HG02981 (cell line): ENCODE measurements at regions not wholly inside any gene's neighbourhood (a gene's known extent, or its start where the extent isn't known, plus 50 kb on each side); places are given as distances from the start of the nearest gene placed in this dataset.
"Not testable (repeated sequence)": the region's sequence is repeated elsewhere in the genome, so short reads cannot be mapped to it uniquely, and the experiment has no call there.

Experiments
- ATAC-seq: cut with Tn5 transposase; IDR thresholded peaks from one replicate; pipeline ENCODE4 v1.9.1; 2021; ENCODE audit warnings: mild to moderate bottlenecking, moderate library complexity; ENCODE audit not compliant: unreplicated experiment

DNA sequence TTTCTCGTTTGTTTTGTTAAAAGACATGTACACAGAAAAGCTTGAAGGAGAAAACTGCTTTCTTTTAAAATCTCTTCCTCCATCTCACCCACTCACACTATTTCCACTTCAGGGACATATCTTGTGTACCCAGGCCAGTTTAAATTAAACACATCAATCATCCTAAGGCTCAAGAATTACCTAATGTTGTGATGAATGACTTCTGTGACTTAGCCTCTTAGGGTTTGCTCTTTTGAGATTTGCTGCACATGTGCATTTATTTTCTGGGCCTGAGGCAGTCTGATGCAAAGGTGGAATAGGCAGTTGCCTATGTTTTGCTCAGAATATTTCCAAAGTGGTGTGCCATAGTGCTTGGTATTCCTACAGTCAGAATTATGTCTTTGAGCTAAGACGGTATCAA lies 439.9 kb upstream of the CHD1 start:
- ATAC-seq, result no peak

DNA sequence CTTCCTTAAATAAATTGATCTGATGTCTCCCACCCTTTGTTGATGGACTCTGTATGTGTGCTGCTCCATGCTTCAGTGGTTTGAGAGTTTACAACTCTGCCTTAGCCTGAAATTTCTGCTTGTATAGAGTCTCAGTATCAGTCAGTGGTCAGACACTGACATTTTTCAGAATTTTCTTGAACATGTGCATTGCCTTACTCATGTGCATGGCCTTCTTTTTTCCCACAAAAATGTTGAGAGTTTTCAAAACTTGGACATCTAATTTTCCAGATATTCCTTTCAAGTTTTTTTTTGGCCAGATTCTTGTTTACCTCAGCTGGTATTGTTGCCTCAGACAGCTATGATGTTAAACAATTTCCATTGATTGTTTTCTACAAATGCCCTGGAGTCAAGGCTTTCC lies 427.1 kb upstream of the CHD1 start:
- no peak for ATAC-seq

DNA sequence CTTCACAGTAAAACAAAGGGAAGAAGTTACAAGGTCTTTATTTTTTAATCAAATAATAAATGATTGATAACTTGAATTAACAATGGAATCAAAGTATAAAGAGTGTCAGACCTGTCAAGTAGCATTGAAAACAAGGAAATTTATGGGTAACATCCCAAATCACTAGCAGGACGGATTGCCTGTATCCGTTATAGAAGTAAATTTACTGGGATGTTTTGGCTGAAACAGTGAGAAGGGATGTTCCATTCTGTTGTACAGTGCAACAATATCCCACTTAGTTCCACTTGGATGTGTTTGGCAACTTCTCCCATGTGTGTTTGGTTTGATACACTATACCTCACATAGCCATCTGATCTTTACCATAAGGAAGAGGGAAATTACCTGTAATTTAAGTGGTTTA lies 421.0 kb upstream of the CHD1 start:
- ATAC-seq, result no peak

DNA sequence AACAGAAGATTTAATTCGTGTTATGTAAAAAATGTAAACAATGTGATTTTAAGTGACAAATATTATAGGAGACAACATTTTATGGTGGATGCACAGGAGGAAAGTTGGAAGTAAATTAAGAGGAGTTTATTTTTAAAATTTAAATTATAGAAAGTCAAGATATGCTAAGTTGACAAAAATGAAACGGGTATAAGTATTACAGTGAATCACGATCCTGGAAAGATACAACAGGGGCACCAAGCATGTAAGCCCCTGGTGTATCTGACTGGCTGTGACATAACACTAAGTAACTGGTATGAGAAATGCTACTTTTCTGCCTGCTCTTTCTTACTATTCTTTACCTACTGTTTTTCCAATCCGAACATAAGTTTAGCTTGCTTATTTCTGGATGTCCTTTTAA lies 419.8 kb upstream of the CHD1 start:
- no peak for ATAC-seq

DNA sequence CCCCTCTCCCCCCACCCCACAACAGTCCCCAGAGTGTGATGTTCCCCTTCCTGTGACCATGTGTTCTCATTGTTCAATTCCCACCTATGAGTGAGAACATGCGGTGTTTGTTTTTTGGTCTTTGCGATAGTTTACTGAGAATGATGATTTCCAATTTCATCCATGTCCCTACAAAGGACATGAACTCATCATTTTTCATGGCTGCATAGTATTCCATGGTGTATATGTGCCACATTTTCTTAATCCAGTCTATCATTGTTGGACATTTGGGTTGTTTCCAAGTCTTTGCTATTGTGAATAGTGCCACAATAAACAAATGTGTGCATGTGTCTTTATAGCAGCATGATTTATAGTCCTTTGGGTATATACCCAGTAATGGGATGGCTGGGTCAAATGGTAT lies 411.0 kb upstream of the CHD1 start:
- not testable (repeated sequence) for ATAC-seq

DNA sequence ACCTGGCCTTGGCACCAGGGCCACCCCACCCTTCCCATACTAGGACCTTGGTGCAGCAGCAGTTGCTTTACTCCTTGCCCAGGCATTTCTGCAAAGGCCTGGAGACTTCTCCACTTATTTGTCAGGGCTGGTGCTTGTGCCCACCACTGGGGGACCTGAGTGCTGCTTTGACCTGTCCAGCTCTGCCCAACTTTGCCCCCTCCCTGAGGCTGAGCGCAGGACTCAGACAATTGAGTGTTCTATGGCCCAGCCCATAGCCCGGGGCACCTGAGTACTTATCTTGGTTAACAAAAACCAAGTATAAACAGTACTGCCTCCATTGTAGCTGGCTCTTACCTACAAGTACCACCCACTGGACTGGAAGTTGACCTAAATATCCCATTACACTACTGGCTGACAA lies 406.1 kb upstream of the CHD1 start:
- no peak for ATAC-seq

DNA sequence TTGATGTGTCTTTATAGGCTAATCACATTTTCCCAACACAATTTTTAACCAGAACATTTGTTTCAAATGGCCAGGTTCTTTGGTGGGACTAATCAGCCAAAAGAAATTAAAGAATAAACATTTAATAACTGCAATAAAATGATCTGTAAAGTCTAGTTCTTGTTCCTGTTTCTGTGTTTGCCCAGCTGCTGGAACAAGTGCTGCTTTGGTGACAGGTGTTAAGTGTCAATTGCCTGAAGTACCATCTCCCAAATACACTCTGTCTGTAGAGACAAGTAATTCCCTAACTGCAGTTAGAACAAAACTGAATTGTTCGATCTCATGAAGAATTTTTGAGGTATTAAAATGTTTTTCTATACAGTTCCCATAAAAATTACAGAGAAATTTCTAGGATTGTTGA lies 402.3 kb upstream of the CHD1 start:
- ATAC-seq, result no peak

DNA sequence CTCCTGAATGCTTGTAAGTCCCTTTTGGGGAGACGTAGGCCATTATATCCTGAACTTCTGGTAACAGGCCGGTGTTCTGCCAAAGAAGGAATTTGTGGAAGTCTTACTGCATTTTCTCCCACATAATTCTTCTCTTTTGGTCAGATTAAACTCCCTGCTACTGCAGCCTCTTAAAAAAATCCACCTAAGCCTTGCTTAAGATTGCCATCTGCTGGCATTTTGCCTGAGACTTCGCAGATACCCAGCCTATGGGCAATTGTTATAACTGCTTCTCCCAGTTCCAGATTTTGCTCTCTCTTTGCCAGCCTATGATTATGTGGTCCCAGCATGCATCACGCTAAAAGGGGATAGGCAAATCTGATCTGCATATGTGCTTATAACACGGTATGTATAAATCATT lies 391.6 kb upstream of the CHD1 start:
- ATAC-seq, result no peak

DNA sequence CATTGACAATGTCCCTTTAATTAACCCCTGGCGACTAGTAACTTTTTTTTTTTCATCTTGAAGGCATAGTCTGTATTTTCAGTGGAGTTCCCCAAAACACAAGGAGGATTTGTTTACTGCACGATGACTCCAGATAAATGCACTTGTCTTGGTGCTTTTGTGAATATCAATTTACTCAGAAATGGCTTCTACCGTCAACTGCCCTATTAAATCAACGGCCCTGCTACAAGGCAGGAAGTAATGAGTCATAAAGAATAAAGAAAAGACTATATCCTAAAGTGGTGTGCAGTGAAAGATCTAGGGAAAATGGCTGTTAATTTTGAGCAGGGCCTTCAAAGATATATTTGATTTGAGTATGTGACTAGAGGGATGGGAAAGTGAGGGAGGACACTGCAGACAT lies 388.3 kb upstream of the CHD1 start:
- ATAC-seq, result no peak

DNA sequence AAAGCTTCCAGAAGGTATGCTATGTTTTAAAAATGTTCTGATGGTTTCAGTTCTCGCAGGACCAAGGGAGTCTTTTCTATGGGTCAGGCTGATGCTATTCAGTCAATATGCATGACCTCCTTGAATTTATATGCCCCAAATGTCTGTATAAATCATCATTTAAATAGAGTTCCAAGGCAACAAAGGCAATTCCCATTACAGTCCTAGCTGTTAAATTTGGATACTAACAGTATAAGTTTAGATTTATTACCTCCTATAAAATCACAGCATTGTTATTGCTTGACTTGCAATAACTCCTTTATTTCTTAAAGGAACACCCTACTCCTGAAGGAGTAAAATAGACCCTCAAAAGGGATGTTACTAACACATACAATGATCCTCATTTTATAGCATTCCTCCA lies 387.7 kb upstream of the CHD1 start:
- no peak for ATAC-seq

DNA sequence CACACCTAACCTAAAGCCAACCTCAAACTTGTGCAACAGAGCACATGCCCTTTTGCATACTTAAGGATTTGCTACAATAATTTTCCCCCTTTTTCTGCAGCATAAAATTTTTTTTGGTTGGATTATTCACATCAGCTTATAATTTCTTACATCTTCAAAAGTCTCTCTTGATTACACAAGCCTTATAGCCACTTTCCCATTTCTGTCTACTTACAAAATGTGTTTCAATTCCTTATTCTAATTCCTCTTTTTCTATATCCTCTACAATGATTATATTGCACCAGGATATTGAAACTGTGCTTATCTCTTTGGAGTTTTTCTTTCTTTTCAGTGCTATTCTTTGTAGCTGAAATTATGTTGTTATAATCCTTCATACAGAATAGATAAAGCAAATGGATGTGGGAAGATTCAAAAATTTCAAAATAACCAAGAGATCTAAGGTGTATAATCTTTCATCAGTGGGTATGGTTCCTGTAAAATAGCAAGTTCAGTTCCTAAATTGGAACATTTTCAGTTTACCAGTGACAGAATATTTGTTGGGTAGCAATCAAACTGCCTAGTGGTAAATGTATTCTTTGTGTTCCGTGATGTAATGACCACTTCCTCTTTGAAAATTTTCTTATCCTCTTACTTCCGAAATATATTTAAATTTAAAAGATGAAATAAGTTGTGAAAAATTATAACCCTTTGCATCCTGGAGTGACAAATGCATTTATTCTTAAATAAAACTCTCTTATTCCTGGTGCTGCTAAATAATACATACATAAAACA lies 386.8 kb upstream of the CHD1 start:
- no peak for ATAC-seq

DNA sequence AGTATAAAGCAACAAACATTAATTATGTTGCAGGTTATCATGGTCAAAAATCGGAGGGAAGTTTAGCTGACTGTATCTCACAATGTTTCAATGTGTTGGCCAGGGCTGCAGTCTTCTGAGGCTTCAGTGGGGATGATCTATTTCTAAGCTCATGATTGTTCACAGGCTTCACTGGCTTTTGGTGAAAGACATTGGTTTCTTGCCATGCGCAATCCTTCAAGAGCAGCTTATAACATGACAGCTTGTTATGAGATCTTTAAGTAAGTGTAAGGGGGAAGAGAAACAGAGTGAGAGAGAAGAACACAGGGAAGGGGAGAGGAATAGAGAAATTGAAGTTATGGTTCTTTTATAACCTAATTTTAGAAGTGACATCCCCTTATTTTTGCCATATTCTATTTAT lies 385.9 kb upstream of the CHD1 start:
- ATAC-seq, result no peak

DNA sequence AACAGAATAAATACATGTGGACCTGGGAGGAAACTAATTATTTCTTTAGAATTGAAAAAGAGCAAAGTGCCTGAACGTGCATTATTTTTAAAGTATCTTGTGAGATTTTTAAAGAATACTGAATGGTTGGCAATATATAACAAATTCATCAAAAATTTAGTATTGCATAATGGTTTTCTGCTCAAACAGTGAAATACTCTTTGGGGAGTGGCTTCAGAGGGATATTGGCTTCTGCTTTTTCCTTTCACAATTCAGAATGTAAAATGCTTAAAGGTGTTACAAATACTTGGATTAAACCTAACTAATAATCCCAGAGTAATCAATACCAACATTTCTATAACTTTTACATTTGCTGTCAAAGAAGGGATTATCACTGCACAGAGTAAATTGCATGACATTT lies 379.3 kb upstream of the CHD1 start:
- ATAC-seq, result no peak

DNA sequence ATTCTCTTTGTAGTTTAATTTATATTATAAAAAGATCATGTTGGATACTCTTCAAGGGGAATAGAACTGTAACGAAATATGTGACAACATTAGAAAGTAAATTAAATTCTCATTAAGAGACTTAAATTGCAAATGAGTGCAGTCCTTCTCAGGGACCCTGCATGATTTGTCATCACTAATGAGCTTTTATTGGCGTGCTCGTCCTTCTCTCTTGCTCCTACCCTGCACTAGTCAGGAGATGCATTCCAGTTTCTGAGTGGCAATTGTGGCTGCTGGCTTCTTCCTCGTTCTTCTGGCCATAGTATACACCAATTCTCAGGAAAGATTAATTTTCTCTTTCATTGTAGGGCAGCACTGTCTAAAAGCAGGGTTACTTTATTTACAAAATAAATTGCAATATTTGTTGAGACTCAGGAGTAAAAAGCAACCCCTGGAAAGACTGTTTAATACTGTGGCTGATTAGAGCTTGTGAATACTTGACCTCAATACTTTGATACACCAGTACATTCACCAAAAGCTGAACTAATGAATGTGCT lies 376.3 kb upstream of the CHD1 start:
- ATAC-seq, result no peak

DNA sequence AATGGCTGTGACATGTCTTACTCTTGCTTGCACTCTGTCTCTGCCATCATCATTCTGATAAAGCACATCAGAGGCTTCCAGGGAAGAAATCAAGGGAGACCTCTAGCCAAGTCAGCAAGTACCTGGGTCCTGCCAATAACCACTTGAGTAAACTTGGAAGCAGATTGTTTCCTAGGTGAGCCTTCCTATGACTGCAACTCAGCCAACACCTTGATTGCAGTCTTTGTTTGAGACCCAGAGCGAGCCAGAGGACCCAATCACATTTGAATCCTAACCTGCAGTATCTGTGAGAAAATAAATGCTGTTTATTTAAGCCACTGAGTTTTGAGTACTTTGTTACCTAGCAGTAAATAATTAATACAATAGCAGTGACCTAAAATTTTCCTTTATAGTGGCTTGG lies 356.8 kb upstream of the CHD1 start:
- no peak for ATAC-seq

DNA sequence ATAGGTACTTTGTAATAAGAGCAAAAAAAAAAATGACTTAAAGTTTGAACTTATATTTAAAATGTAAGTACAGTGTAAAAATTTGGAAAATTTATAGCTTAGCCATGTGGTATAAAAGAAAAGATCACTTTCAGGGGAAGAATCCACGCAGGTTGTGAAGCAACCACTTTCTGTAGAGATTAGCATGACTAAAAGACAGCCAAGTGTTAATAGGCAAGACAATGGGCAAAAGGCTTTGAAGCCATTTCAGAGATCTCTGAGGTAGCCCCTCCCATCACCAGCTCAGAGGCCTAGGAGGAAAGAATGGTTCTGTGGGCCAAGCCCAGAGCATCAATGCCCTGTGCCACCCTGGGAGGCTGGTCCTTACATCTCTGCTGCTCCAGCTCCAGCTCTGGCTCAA lies 346.3 kb upstream of the CHD1 start:
- ATAC-seq, result no peak

DNA sequence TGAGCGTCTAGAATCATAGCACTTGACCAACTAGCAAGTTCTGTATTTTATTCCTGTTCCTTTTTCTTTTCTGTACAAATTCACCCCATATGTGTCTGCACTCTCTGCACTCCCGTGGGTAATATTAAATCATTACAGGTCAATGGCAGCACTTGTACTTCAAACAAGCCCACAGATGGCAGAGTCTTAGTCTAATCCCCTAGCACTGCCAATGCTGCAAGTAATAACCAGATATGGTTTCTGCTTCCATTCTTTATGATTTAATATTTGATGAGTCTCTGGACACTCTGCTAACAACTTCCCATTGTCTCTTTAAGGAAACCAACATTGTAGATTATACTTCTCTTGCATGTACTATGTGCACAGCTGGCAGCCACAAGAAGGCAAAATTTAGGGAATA lies 343.8 kb upstream of the CHD1 start:
- no peak for ATAC-seq

DNA sequence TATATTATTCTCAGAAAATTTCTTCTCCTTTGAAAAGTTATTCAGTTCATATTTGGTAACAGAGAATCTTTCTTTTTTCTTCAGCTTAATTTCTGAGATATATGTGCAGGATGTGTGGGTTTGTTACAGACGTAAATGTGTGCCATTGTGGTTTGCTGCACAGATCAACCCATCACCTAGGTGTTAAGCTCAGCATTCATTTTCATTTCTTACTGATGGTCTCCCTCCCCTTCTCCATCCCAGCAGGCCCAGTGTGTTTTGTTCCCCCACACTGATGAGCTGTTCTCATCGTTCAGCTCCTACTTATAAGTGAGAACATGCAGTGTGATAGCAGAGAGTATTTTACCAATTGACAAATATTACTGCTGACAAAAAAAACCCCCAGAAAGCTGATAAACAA lies 330.0 kb upstream of the CHD1 start:
- ATAC-seq, result no peak

DNA sequence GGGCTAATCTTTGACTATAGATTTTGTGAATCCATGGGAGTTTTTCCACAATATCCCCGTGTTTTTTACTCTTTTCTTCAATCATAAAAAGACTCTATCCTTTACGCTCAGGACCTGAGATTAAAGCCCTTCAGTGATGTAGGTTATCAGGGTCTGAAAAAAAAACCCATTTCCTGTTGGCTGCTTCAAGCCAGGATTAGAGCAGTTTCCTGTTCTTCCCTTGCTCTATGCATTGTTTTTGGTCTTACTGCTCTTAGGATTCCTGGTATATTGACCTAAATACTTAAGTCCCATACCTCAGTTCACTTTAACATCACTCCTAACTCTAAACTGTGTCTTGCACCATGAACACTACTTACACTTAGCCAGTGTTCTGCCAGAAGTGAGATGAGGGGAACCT lies 319.3 kb upstream of the CHD1 start:
- no peak for ATAC-seq

DNA sequence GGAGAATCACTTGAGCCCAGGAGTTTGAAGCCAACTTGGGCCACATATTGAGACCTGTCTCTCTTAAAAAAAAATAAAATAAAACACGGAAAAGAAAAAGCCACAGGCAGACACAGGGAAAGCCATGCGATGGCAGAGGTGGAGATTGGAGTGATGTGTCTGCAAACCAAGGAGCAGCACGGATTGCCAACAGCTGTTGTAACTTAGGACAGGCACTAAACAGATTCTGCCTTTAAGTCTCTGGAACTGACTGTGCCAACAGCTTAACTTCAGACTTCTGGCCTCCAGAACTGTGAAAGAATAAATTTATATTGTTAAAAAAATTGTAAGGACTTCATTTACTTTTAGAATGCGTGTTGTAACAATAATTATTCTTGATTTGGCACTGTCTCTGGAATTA lies 318.5 kb upstream of the CHD1 start:
- ATAC-seq, result no peak

DNA sequence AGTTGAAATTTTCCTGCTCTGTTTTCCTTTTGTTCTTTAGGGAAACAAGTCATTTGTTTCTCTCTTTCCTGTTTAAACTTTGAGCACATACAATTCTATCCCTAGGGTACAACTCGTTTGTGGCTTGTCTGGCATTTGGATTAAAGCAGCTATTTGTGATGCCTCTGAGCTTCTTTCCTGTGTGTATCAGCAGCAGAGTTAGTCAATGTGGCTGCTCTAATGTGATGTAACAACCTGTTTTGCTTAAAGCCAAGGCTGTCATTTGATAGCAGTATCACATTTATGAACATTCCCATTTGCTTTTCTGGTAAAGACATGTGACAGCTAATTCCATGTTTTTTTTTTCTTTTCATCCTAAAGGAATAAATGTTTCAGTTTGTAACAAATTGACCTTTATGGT lies 314.3 kb upstream of the CHD1 start:
- ATAC-seq, result no peak

DNA sequence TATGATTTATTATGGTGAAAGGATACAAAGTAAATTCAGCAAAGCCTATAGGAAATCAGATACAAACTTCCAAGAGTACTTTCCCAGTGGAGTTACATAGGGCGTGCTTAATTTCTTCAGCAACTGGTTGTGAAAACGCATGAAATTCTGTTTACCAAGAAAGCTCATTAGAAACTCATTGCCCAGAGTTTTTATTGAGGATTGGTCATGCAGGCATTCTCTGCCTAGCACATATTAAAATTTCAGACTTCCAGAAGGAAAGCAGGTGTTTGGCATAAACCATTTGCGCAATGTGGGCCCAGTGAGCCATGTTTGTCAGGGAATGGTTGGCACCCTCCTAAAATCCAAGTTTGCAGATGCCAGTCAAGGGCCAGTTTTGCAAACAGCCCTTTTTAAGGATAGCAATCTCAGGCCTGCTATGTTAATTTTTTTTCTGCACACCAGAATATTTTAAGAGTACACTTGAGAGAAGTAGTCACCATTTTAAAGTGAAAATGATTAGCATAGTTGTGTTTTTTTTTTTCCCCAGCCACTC lies 311.1 kb upstream of the CHD1 start:
- ATAC-seq, result no peak

DNA sequence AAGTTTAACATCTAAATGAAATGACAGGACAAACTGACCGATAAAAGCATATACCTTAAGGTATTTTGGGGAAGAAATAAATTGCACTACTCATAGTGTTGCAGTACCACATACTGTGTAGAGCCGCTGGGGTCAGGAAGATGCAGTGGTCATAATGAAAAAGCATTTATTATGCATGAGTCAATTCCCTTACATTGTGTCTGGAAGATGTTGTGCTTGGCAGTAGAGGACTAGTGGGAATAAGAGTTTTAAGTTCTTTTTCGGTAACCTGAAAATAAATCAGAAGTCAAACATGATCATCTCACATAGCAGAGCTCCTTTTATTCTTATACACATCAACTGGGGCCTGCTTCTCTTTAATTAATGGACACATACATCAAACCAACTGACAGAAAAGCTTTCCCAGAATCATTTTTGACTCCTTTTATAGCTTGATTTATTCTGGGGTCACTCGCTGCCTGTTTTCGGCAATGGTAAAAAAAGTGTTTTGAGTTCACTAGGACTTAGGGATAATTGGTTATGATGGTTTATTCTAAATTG lies 262.5 kb upstream of the CHD1 start:
- ATAC-seq, result no peak
